Prostate gland (tissue), 2 donors: ENCODE measurements at regions not wholly inside any gene's neighbourhood (a gene's known extent, or its start where the extent isn't known, plus 50 kb on each side); places are given as distances from the start of the nearest gene placed in this dataset.

Experiments
- CTCF ChIP-seq, 4 experiments: fragments of 200-600 bp in 2 of 4; fragments of 450-650 bp in 2 of 4; sonication (generic) in 2 of 4; IDR thresholded peaks; 1 replicate in 3 of 4; 2 replicates in 1 of 4; pipeline ENCODE4 v1.5.1; 2016 to 2019; ENCODE audit warnings: antibody characterized with exemption in 4 of 4, mild to moderate bottlenecking in 2 of 4, moderate library complexity in 2 of 4
- POLR2A ChIP-seq: fragments of 450-650 bp; IDR thresholded peaks from one replicate; pipeline ENCODE4 v1.6.1; 2016; ENCODE audit warnings: antibody characterized with exemption, mild to moderate bottlenecking

GRCh38 chr6:14827354-14827753, 418.5 kb upstream of the JARID2 start:
- TF ChIP-seq CTCF (IDR thresholded peaks at IDR 0.05): no peak
- TF ChIP-seq POLR2A: no peak
